WTC11 (cell line): ENCODE measurements at regions not wholly inside any gene's neighbourhood (a gene's known extent, or its start where the extent isn't known, plus 50 kb on each side); places are given as distances from the start of the nearest gene placed in this dataset.

Experiments
- ATAC-seq: fragments of 200-7000 bp; cut with Tn5 transposase; 2 replicates; pipeline ENCODE4 v1.10.0; 2021; ENCODE audit warnings: mild to moderate bottlenecking, moderate library complexity
- CTCF ChIA-PET: fragments of 300-600 bp; sonication (Branson Sonifier 250); formaldehyde crosslinking; loops from one replicate; lab custom pipeline; 2021; ENCODE audit warnings: antibody characterized with exemption; lab: Charles Lee
- POLR2A ChIA-PET: fragments of 350-600 bp; sonication (Branson Sonifier 250); formaldehyde crosslinking; loops from one replicate; lab custom pipeline; 2021; ENCODE audit warnings: antibody characterized with exemption; lab: Charles Lee
- DNase-seq: peaks from one replicate; pipeline ENCODE4 v3.0.0; 2021; ENCODE audit warnings: low spot score
- H3K27ac Mint-ChIP-seq: 2 replicates; pipeline ENCODE4 v1.8.0; 2021; ENCODE audit warnings: mixed read lengths
- H3K27me3 Mint-ChIP-seq: 2 replicates; pipeline ENCODE4 v1.8.0; 2021; ENCODE audit warnings: low read depth, mild to moderate bottlenecking, moderate library complexity, mixed read lengths
- H3K36me3 Mint-ChIP-seq: 2 replicates; pipeline ENCODE4 v1.8.0; 2021; ENCODE audit warnings: mixed read lengths
- H3K4me1 Mint-ChIP-seq: 2 replicates; pipeline ENCODE4 v1.8.0; 2022; ENCODE audit warnings: mixed read lengths
- H3K4me3 Mint-ChIP-seq: 2 replicates; pipeline ENCODE4 v1.8.0; 2021; ENCODE audit warnings: mild to moderate bottlenecking, moderate library complexity, mixed read lengths
- H3K9me3 Mint-ChIP-seq: 2 replicates; pipeline ENCODE4 v1.8.0; 2021; ENCODE audit warnings: mixed read lengths
- AFF4 ChIP-seq: sonication (generic); formaldehyde crosslinking; IDR thresholded peaks from 2 replicates; pipeline ENCODE4 v1.8.1; 2023; ENCODE audit warnings: mild to moderate bottlenecking, missing genetic modification reagents, borderline replicate concordance
- CREB1 ChIP-seq: sonication (generic); formaldehyde crosslinking; IDR thresholded peaks from 2 replicates; pipeline ENCODE4 v1.8.0; 2023; ENCODE audit warnings: mild to moderate bottlenecking, missing genetic modification reagents
- CREM ChIP-seq: sonication (generic); formaldehyde crosslinking; IDR thresholded peaks from 2 replicates; pipeline ENCODE4 v1.8.1; 2022; ENCODE audit warnings: mild to moderate bottlenecking, missing genetic modification reagents, moderate library complexity
- CTCF ChIP-seq: fragments of 200-600 bp; IDR thresholded peaks from 2 replicates; pipeline ENCODE4 v1.8.0; 2022; ENCODE audit warnings: antibody characterized with exemption
- E2F5 ChIP-seq: sonication (generic); formaldehyde crosslinking; IDR thresholded peaks from 2 replicates; pipeline ENCODE4 v1.8.1; 2022; ENCODE audit warnings: mild to moderate bottlenecking, moderate library complexity, missing genetic modification reagents
- GTF2I ChIP-seq: fragments of 250-450 bp; sonication (Bioruptor Pico); conservative IDR thresholded peaks from 2 replicates; pipeline ENCODE4 v1.4.0; 2021; ENCODE audit warnings: mild to moderate bottlenecking
- MLX ChIP-seq: sonication (generic); formaldehyde crosslinking; IDR thresholded peaks from 2 replicates; pipeline ENCODE4 v1.8.1; 2023; ENCODE audit warnings: mild to moderate bottlenecking, missing genetic modification reagents, moderate library complexity
- NFATC4 ChIP-seq: fragments of 250-450 bp; sonication (Bioruptor Pico); IDR thresholded peaks from 2 replicates; pipeline ENCODE4 v1.9.0; 2021; ENCODE audit warnings: mild to moderate bottlenecking
- NFYB ChIP-seq: sonication (generic); formaldehyde crosslinking; conservative IDR thresholded peaks from 2 replicates; pipeline ENCODE4 v1.8.0; 2022; ENCODE audit warnings: low read depth, missing genetic modification reagents
- NR1H2 ChIP-seq: sonication (generic); formaldehyde crosslinking; IDR thresholded peaks from 2 replicates; pipeline ENCODE4 v1.9.0; 2021; ENCODE audit warnings: mild to moderate bottlenecking, moderate library complexity, missing genetic modification reagents
- NR3C1 ChIP-seq: sonication (generic); formaldehyde crosslinking; conservative IDR thresholded peaks from 2 replicates; pipeline ENCODE4 v1.8.1; 2023; ENCODE audit warnings: low read depth, mild to moderate bottlenecking, missing genetic modification reagents
- RORB ChIP-seq: fragments of 250-450 bp; sonication (Bioruptor Pico); IDR thresholded peaks from 2 replicates; pipeline ENCODE4 v1.9.0; 2021; ENCODE audit warnings: mild to moderate bottlenecking
- SP1 ChIP-seq: sonication (generic); formaldehyde crosslinking; conservative IDR thresholded peaks from 2 replicates; pipeline ENCODE4 v1.8.1; 2022; ENCODE audit warnings: missing genetic modification reagents
- TCF7 ChIP-seq: sonication (generic); formaldehyde crosslinking; IDR thresholded peaks from 2 replicates; pipeline ENCODE4 v1.8.0; 2022; ENCODE audit warnings: mild to moderate bottlenecking, low read depth, missing genetic modification reagents, moderate library complexity
- TEAD1 ChIP-seq: sonication (generic); formaldehyde crosslinking; IDR thresholded peaks from 2 replicates; pipeline ENCODE4 v1.8.0; 2022; ENCODE audit warnings: mild to moderate bottlenecking, missing genetic modification reagents
- ZNF121 ChIP-seq: sonication (generic); formaldehyde crosslinking; IDR thresholded peaks from 2 replicates; pipeline ENCODE4 v1.8.0; 2023; ENCODE audit warnings: missing genetic modification reagents
- ZNF138 ChIP-seq: sonication (generic); formaldehyde crosslinking; conservative IDR thresholded peaks from 2 replicates; pipeline ENCODE4 v1.8.1; 2022; ENCODE audit warnings: mild to moderate bottlenecking, moderate library complexity, missing genetic modification reagents
- ZNF512 ChIP-seq: sonication (generic); formaldehyde crosslinking; IDR thresholded peaks from 2 replicates; pipeline ENCODE4 v1.8.1; 2022; ENCODE audit warnings: missing genetic modification reagents, borderline replicate concordance
- ZNF532 ChIP-seq: fragments of 250-450 bp; sonication (Bioruptor Pico); IDR thresholded peaks from 2 replicates; pipeline ENCODE4 v1.9.0; 2021; ENCODE audit warnings: mild to moderate bottlenecking, borderline replicate concordance
- ZNF671 ChIP-seq: fragments of 250-450 bp; sonication (Bioruptor Pico); IDR thresholded peaks from 2 replicates; pipeline ENCODE4 v1.8.0; 2021; ENCODE audit warnings: mild to moderate bottlenecking

- peaks cover 4% of the 10 kb centered on the region; the same call in 1 of the 2 replicates for H3K9me3 Mint-ChIP-seq
- no peak for DNase-seq
- H3K4me1 Mint-ChIP-seq = peaks cover 20% of the 10 kb centered on the region
- POLR2A ChIA-PET = no interaction called here
- H3K27ac Mint-ChIP-seq = no peak overlapping the region
- no peak for TF ChIP-seq ZNF671 (CRISPR knock-in tag)
- TF ChIP-seq E2F5 (CRISPR knock-in tag) = no peak
- TF ChIP-seq CTCF = no peak
- no peak for TF ChIP-seq GTF2I
- TF ChIP-seq NFYB (CRISPR knock-in tag) = no peak
- TF ChIP-seq ZNF532 = no peak
- TF ChIP-seq TCF7 = no peak
- TF ChIP-seq AFF4 (CRISPR knock-in tag) = no peak
- no peak for TF ChIP-seq NFATC4 (CRISPR knock-in tag)
- CTCF ChIA-PET = no interaction called here
- H3K4me3 Mint-ChIP-seq = no peak overlapping the region
- no peaks in the 10 kb centered on the region for H3K36me3 Mint-ChIP-seq
- no peak for ATAC-seq
- H3K27me3 Mint-ChIP-seq = no peaks in the 10 kb centered on the region
Observed at GRCh38 chr11:82268627-82269026, 465.0 kb downstream of the FAM181B start.

GRCh38 chr11:82267186-82267585, 466.5 kb downstream of the FAM181B start:
- H3K4me1 Mint-ChIP-seq = peaks cover 14% of the 10 kb centered on the region
- ATAC-seq (no peak), DNase-seq (no peak)
- H3K9me3 Mint-ChIP-seq = peaks cover 4% of the 10 kb centered on the region; the same call in 1 of the 2 replicates
- ChIA-PET POLR2A (no interaction called here), CTCF (no interaction called here)
- H3K27ac Mint-ChIP-seq = no peak overlapping the region
- H3K4me3 Mint-ChIP-seq = no peak overlapping the region
- H3K36me3 Mint-ChIP-seq = no peaks in the 10 kb centered on the region
- H3K27me3 Mint-ChIP-seq = no peaks in the 10 kb centered on the region
- TF ChIP-seq NR3C1 (CRISPR knock-in tag) = no peak
- TF ChIP-seq AFF4 (CRISPR knock-in tag) = no peak
- no peak for TF ChIP-seq ZNF138 (CRISPR knock-in tag)
- no peak for TF ChIP-seq SP1 (CRISPR knock-in tag)
- no peak for TF ChIP-seq ZNF121 (CRISPR knock-in tag)
- TF ChIP-seq MLX (CRISPR knock-in tag) = no peak
- no peak for TF ChIP-seq CREM (CRISPR knock-in tag)
- TF ChIP-seq NR1H2 (CRISPR knock-in tag) = no peak
- TF ChIP-seq ZNF512 (CRISPR knock-in tag) = no peak
- no peak for TF ChIP-seq GTF2I
- TF ChIP-seq TEAD1 = no peak
- no peak for TF ChIP-seq CREB1
- TF ChIP-seq RORB (CRISPR knock-in tag) = no peak
